ENCODE measurements at regions not wholly inside any gene's neighbourhood (a gene's known extent, or its start where the extent isn't known, plus 50 kb on each side); places are given as distances from the start of the nearest gene placed in this dataset.

- TF ChIP-seq HNF4G (IDR thresholded peaks at IDR 0.05), result no peak
- no peak for TF ChIP-seq RXRA (IDR thresholded peaks at IDR 0.05)
- no peak for TF ChIP-seq ZBTB33 (IDR thresholded peaks at IDR 0.05)
- no peak for TF ChIP-seq HNF4A (conservative IDR thresholded peaks at IDR 0.05)
- no peak for TF ChIP-seq FOXA2 (IDR thresholded peaks at IDR 0.05)
- TF ChIP-seq CTCF (IDR thresholded peaks at IDR 0.05; ENCODE audit: low read depth, low read length, missing input control), result no peak
- no peak for TF ChIP-seq EGR1 (IDR thresholded peaks at IDR 0.05; ENCODE audit: low read depth in 2 of 2)
- TF ChIP-seq, protein P1, sequence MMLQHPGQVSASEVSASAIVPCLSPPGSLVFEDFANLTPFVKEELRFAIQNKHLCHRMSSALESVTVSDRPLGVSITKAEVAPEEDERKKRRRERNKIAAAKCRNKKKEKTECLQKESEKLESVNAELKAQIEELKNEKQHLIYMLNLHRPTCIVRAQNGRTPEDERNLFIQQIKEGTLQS (IDR thresholded peaks at IDR 0.05), result no peak
- no peak for TF ChIP-seq GABPA (IDR thresholded peaks at IDR 0.05 in 1 of 2, conservative IDR thresholded peaks at IDR 0.05 in 1 of 2)
- no peak for TF ChIP-seq YY1 (IDR thresholded peaks at IDR 0.05)
- no peak for TF ChIP-seq RAD21 (IDR thresholded peaks at IDR 0.05)
- no peak for TF ChIP-seq JUND (IDR thresholded peaks at IDR 0.05)
- TF ChIP-seq TAF1 (conservative IDR thresholded peaks at IDR 0.05), result no peak
- no peak for TF ChIP-seq NR2F2 (IDR thresholded peaks at IDR 0.05)
- no peak for TF ChIP-seq SP1 (IDR thresholded peaks at IDR 0.05)
- TF ChIP-seq, protein P2, sequence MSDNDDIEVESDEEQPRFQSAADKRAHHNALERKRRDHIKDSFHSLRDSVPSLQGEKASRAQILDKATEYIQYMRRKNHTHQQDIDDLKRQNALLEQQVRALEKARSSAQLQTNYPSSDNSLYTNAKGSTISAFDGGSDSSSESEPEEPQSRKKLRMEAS (IDR thresholded peaks at IDR 0.05), result no peak
- TF ChIP-seq FOXA1 (IDR thresholded peaks at IDR 0.05), result no peak
- Histone ChIP-seq H3K4me1 (ENCODE audit: control insufficient read depth in 4 of 4, insufficient read depth in 4 of 4, low read length in 3 of 4) (no peaks in the 10 kb centered on the region), H3K27me3 (ENCODE audit: control insufficient read depth in 4 of 4, insufficient read depth in 4 of 4, low read length in 3 of 4) (no peaks in the 10 kb centered on the region), H3K36me3 (ENCODE audit: control insufficient read depth in 4 of 4, insufficient read depth in 3 of 4, low read depth in 1 of 4, low read length in 3 of 4) (no peaks in the 10 kb centered on the region), H3K27ac (ENCODE audit: low read depth in 1 of 2, low read length in 2 of 2) (no peak overlapping the region), H3K9me3 (ENCODE audit: control insufficient read depth in 4 of 4, low read length in 3 of 4) (peaks cover 0 to 3% (median under 1%) of the 10 kb centered on the region in 4 donors), H3K9ac (ENCODE audit: low read depth in 1 of 2, low read length in 2 of 2) (no peak overlapping the region), H3K4me3 (ENCODE audit: low read depth in 1 of 3, low read length in 3 of 3) (no peak overlapping the region)
- no peak for DNase-seq (ENCODE audit: low spot score)
- WGBS, result 75% methylated on average over 2 of the region's 2 CpGs
Observed at GRCh38 chr16:49097964-49098363, 183.7 kb downstream of the CBLN1 start.

DNA sequence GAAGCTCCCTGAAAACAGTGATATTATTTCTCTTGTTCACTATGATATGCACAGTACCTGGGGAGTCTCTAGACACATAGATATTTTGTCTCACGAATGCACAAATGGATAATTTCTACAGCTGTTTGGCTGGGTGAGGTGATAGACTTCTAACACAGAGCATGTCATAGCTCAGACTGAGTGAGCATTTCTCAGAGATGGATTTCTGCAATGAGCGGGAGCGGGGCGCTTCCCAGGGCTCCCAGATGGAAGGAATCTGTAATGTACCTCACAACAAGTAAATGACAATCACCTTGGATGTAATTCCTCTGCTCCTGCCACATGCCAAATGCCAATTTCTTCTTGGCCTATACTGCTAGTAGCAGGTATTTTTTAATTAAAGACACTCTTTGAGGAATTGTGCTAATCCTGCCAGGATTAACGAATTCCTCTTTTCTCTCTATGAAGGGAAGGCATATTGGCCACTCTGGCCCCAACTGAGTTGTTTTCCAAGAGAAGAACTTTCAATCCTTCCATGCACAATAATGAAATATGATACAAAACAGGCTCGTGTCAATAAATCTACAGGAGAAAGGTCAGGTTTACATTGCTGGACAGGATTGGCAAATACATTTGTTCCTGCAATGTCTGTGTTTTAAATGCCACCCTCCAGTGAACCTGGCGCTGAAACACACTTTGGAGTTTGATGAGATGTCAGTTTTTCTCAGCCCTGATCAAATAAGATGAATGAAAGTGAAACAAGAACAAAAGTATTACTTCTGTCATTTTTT lies 185.3 kb downstream of the CBLN1 start:
- WGBS, result 66% methylated on average over 7 of the region's 7 CpGs
- no peak overlapping the region for H3K9ac ChIP-seq (ENCODE audit: low read depth in 1 of 2, low read length in 2 of 2)
- no peak for DNase-seq (ENCODE audit: low spot score)
- H3K36me3 ChIP-seq (ENCODE audit: control insufficient read depth in 4 of 4, insufficient read depth in 3 of 4, low read depth in 1 of 4, low read length in 3 of 4), result no peaks in the 10 kb centered on the region
- no peak overlapping the region for H3K4me3 ChIP-seq (ENCODE audit: low read depth in 1 of 3, low read length in 3 of 3)
- no peaks in the 10 kb centered on the region for H3K9me3 ChIP-seq (ENCODE audit: control insufficient read depth in 4 of 4, low read length in 3 of 4)
- no peaks in the 10 kb centered on the region for H3K4me1 ChIP-seq (ENCODE audit: control insufficient read depth in 4 of 4, insufficient read depth in 4 of 4, low read length in 3 of 4)
- peaks cover 0 to 2% (median 0%) of the 10 kb centered on the region in 4 donors for H3K27me3 ChIP-seq (ENCODE audit: control insufficient read depth in 4 of 4, insufficient read depth in 4 of 4, low read length in 3 of 4)
- H3K27ac ChIP-seq (ENCODE audit: low read depth in 1 of 2, low read length in 2 of 2), result no peak overlapping the region
- TF ChIP-seq HNF4A (conservative IDR thresholded peaks at IDR 0.05) (no peak), TAF1 (conservative IDR thresholded peaks at IDR 0.05) (no peak), CTCF (IDR thresholded peaks at IDR 0.05; ENCODE audit: low read depth, low read length, missing input control) (no peak), SP1 (IDR thresholded peaks at IDR 0.05) (no peak), YY1 (IDR thresholded peaks at IDR 0.05) (no peak), JUND (IDR thresholded peaks at IDR 0.05) (no peak), HNF4G (IDR thresholded peaks at IDR 0.05) (no peak), FOXA2 (IDR thresholded peaks at IDR 0.05) (no peak), FOXA1 (IDR thresholded peaks at IDR 0.05) (no peak), NR2F2 (IDR thresholded peaks at IDR 0.05) (no peak), RAD21 (IDR thresholded peaks at IDR 0.05) (no peak), EGR1 (IDR thresholded peaks at IDR 0.05; ENCODE audit: low read depth in 2 of 2) (no peak), RXRA (IDR thresholded peaks at IDR 0.05) (no peak), REST (IDR thresholded peaks at IDR 0.05) (no peak), GABPA (IDR thresholded peaks at IDR 0.05 in 1 of 2, conservative IDR thresholded peaks at IDR 0.05 in 1 of 2) (no peak)
- TF ChIP-seq, protein P2 (IDR thresholded peaks at IDR 0.05), result no peak
- TF ChIP-seq, protein P1 (IDR thresholded peaks at IDR 0.05), result no peak
